Fibroblast of lung (primary cell): ENCODE measurements at regions not wholly inside any gene's neighbourhood (a gene's known extent, or its start where the extent isn't known, plus 50 kb on each side); places are given as distances from the start of the nearest gene placed in this dataset.

Experiments used
- DNase-seq, 2 donors: peaks; one replicate each; pipeline versions ENCODE4 v3.0.0 to v3.0.0-alpha.2; 2010; ENCODE audit warnings: low read depth in 2 of 2
- H2AFZ ChIP-seq: 2 replicates; pipeline ENCODE4 v1.5.1; 2012; ENCODE audit warnings: low read length, control low read depth, inconsistent platforms
- H3K27ac ChIP-seq: 2 replicates; pipeline ENCODE4 v1.5.1; 2011; ENCODE audit warnings: low read length, control low read depth; ENCODE audit not compliant: insufficient read depth
- H3K27me3 ChIP-seq: 2 replicates; pipeline ENCODE4 v1.5.1; 2011; ENCODE audit warnings: mild to moderate bottlenecking, low read length; ENCODE audit not compliant: control insufficient read depth, insufficient read depth
- H3K36me3 ChIP-seq: 2 replicates; pipeline ENCODE4 v1.5.1; 2011; ENCODE audit warnings: low read length; ENCODE audit not compliant: control insufficient read depth, insufficient read depth
- H3K4me1 ChIP-seq: 2 replicates; pipeline ENCODE4 v1.5.1; 2011; ENCODE audit warnings: low read length; ENCODE audit not compliant: control insufficient read depth, insufficient read depth; ENCODE audit errors: extremely low read depth
- H3K4me2 ChIP-seq: 2 replicates; pipeline ENCODE4 v1.5.1; 2011; ENCODE audit warnings: low read length, control low read depth; ENCODE audit not compliant: insufficient read depth; ENCODE audit errors: extremely low read depth
- H3K4me3 ChIP-seq, 4 experiments: fragments of 200-600 bp in 1 of 4; sonication (generic) in 1 of 4; replicated peaks in 1 of 4; 2 replicates each; pipeline ENCODE4 v1.5.1; 2011 to 2016; ENCODE audit warnings: low read length in 4 of 4, low read depth in 3 of 4, mild to moderate bottlenecking in 3 of 4, control low read depth in 2 of 4, inconsistent platforms in 1 of 4, mixed read lengths in 1 of 4; ENCODE audit not compliant: insufficient read depth in 1 of 4; ENCODE audit errors: control extremely low read depth in 1 of 4
- H3K79me2 ChIP-seq: 2 replicates; pipeline ENCODE4 v1.5.1; 2012; ENCODE audit warnings: mild to moderate bottlenecking, low read length, inconsistent platforms; ENCODE audit not compliant: control insufficient read depth, insufficient read depth
- H3K9ac ChIP-seq: 2 replicates; pipeline ENCODE4 v1.5.1; 2011; ENCODE audit warnings: mild to moderate bottlenecking, low read length, control low read depth; ENCODE audit not compliant: insufficient read depth
- H3K9me3 ChIP-seq: 2 replicates; pipeline ENCODE4 v1.5.1; 2012; ENCODE audit warnings: low read depth, low read length; ENCODE audit not compliant: control insufficient read depth, insufficient read depth
- H4K20me1 ChIP-seq: 2 replicates; pipeline ENCODE4 v1.5.1; 2011; ENCODE audit warnings: low read length; ENCODE audit not compliant: control insufficient read depth, insufficient read depth; ENCODE audit errors: extremely low read depth
- CTCF ChIP-seq, 2 donors: IDR thresholded peaks in 1 of 2; conservative IDR thresholded peaks in 1 of 2; 1 replicate in 1 of 2; 2 replicates in 1 of 2; pipeline ENCODE4 v1.5.1; 2011 to 2012; ENCODE audit warnings: low read length in 2 of 2, control low read depth in 1 of 2, inconsistent platforms in 1 of 2, low read depth in 1 of 2, mild to moderate bottlenecking in 1 of 2
- EZH2 ChIP-seq: IDR thresholded peaks from 2 replicates; pipeline ENCODE4 v1.5.1; 2012; ENCODE audit warnings: low read length, control low read depth, mild to moderate bottlenecking; ENCODE audit errors: missing control alignments

GRCh38 chr1:235027076-235027861 lies 101.4 kb downstream of the TOMM20 start:
- no peaks in the 10 kb centered on the region for H3K27me3 ChIP-seq
- H4K20me1 ChIP-seq: no peaks in the 10 kb centered on the region
- H2AFZ ChIP-seq: no peak overlapping the region
- no peaks in the 10 kb centered on the region for H3K79me2 ChIP-seq
- TF ChIP-seq EZH2 (no peak), CTCF (conservative IDR thresholded peaks at IDR 0.05 in 1 of 2, IDR thresholded peaks at IDR 0.05 in 1 of 2; ENCODE audit: low read depth in 1 of 2, low read length in 2 of 2) (no peak)
- no peak overlapping the region for H3K9ac ChIP-seq
- no peaks in the 10 kb centered on the region for H3K9me3 ChIP-seq
- no peak overlapping the region for H3K27ac ChIP-seq
- H3K4me3 ChIP-seq: no peak overlapping the region
- H3K4me2 ChIP-seq: no peak overlapping the region
- no peak for DNase-seq
- no peaks in the 10 kb centered on the region for H3K36me3 ChIP-seq
- H3K4me1 ChIP-seq: no peaks in the 10 kb centered on the region

GRCh38 chr1:235025422-235025984 lies 103.1 kb downstream of the TOMM20 start:
- TF ChIP-seq CTCF (conservative IDR thresholded peaks at IDR 0.05 in 1 of 2, IDR thresholded peaks at IDR 0.05 in 1 of 2; ENCODE audit: low read depth in 1 of 2, low read length in 2 of 2): no peak
- no peak for TF ChIP-seq EZH2
- no peak overlapping the region for H3K27ac ChIP-seq
- H3K79me2 ChIP-seq: no peaks in the 10 kb centered on the region

GRCh38 chr1:235024711-235025421 lies 103.8 kb downstream of the TOMM20 start:
- Histone ChIP-seq H3K9ac (no peak overlapping the region), H2AFZ (no peak overlapping the region), H3K4me3 (no peak overlapping the region), H3K4me1 (no peaks in the 10 kb centered on the region), H3K4me2 (no peak overlapping the region), H3K9me3 (no peaks in the 10 kb centered on the region), H3K36me3 (no peaks in the 10 kb centered on the region), H3K27me3 (no peaks in the 10 kb centered on the region), H3K27ac (no peak overlapping the region), H4K20me1 (no peaks in the 10 kb centered on the region), H3K79me2 (no peaks in the 10 kb centered on the region)
- DNase-seq: no peak
- TF ChIP-seq EZH2 (no peak), CTCF (conservative IDR thresholded peaks at IDR 0.05 in 1 of 2, IDR thresholded peaks at IDR 0.05 in 1 of 2; ENCODE audit: low read depth in 1 of 2, low read length in 2 of 2) (no peak)

More at GRCh38 chr1:235025422-235025984, 103.1 kb downstream of the TOMM20 start:
- H3K9ac ChIP-seq: no peak overlapping the region
- no peak for DNase-seq
- H2AFZ ChIP-seq: no peak overlapping the region
- no peak overlapping the region for H3K4me3 ChIP-seq
- no peak overlapping the region for H3K4me2 ChIP-seq
- no peaks in the 10 kb centered on the region for H3K27me3 ChIP-seq
- no peaks in the 10 kb centered on the region for H3K4me1 ChIP-seq
- H4K20me1 ChIP-seq: no peaks in the 10 kb centered on the region
- no peaks in the 10 kb centered on the region for H3K36me3 ChIP-seq
- H3K9me3 ChIP-seq: no peaks in the 10 kb centered on the region
